HL-60 (cell line): ENCODE measurements at regions not wholly inside any gene's neighbourhood (a gene's known extent, or its start where the extent isn't known, plus 50 kb on each side); places are given as distances from the start of the nearest gene placed in this dataset.

Experiments
- DNase-seq, 2 experiments: peaks; one replicate each; pipeline ENCODE4 v3.0.0-alpha.2; 2010 to 2020; ENCODE audit warnings: low read depth in 1 of 2, low spot score in 1 of 2
- H3K27ac ChIP-seq: fragments of 250-450 bp; sonication (Bioruptor Pico); replicated peaks from 2 replicates; pipeline ENCODE4 v1.5.1; 2020; ENCODE audit warnings: mild to moderate bottlenecking, moderate library complexity
- H3K27me3 ChIP-seq: fragments of 250-450 bp; sonication (Bioruptor Pico); 2 replicates; pipeline ENCODE4 v1.5.1; 2021; ENCODE audit warnings: mild to moderate bottlenecking, moderate library complexity; ENCODE audit not compliant: insufficient read depth, poor library complexity, severe bottlenecking
- H3K4me3 ChIP-seq: replicated peaks from 2 replicates; pipeline ENCODE4 v1.5.1; 2011; ENCODE audit warnings: mild to moderate bottlenecking, control low read depth, low read length; ENCODE audit not compliant: insufficient read depth
- CTCF ChIP-seq: IDR thresholded peaks from one replicate; pipeline ENCODE4 v1.5.1; 2011; ENCODE audit warnings: low read length, control low read depth, inconsistent platforms; ENCODE audit not compliant: insufficient read depth
- GABPA ChIP-seq: IDR thresholded peaks from 2 replicates; pipeline ENCODE4 v1.6.1; 2012; ENCODE audit warnings: low read depth
- POLR2AphosphoS5 ChIP-seq: IDR thresholded peaks from 2 replicates; pipeline ENCODE4 v1.6.1; 2012; ENCODE audit warnings: low read depth
- REST ChIP-seq: IDR thresholded peaks from 2 replicates; pipeline ENCODE4 v1.6.1; 2012; ENCODE audit warnings: low read depth; ENCODE audit not compliant: insufficient replicate concordance
- SPI1 ChIP-seq: IDR thresholded peaks from 2 replicates; pipeline ENCODE4 v1.6.1; 2012; ENCODE audit warnings: low read depth, mild to moderate bottlenecking, borderline replicate concordance

GRCh38 chr3:120528163-120528562, 68.0 kb upstream of the NDUFB4 start:
- no peak for DNase-seq
- Histone ChIP-seq H3K4me3 (no peak overlapping the region), H3K27ac (no peak overlapping the region), H3K27me3 (peaks cover 9% of the 10 kb centered on the region)
- TF ChIP-seq SPI1 (no peak), CTCF (no peak), GABPA (no peak), REST (no peak), POLR2AphosphoS5 (no peak)

- Histone ChIP-seq H3K27ac (no peak overlapping the region), H3K4me3 (no peak overlapping the region), H3K27me3 (peaks cover 5% of the 10 kb centered on the region)
- no peak for DNase-seq
- TF ChIP-seq REST (no peak), GABPA (no peak), CTCF (no peak), POLR2AphosphoS5 (no peak), SPI1 (no peak)
Measured at GRCh38 chr3:120526011-120526870, 69.9 kb upstream of the NDUFB4 start.

- Histone ChIP-seq H3K27ac (no peak overlapping the region), H3K4me3 (no peak overlapping the region), H3K27me3 (peaks cover 5% of the 10 kb centered on the region)
- no peak for TF ChIP-seq SPI1
- TF ChIP-seq GABPA: no peak
- TF ChIP-seq CTCF: no peak
- no peak for TF ChIP-seq REST
- no peak for TF ChIP-seq POLR2AphosphoS5
- no peak for DNase-seq
Measured at GRCh38 chr3:120524171-120524923, 71.8 kb upstream of the NDUFB4 start.
